ENCODE measurements at regions not wholly inside any gene's neighbourhood (a gene's known extent, or its start where the extent isn't known, plus 50 kb on each side); places are given as distances from the start of the nearest gene placed in this dataset.

DNA sequence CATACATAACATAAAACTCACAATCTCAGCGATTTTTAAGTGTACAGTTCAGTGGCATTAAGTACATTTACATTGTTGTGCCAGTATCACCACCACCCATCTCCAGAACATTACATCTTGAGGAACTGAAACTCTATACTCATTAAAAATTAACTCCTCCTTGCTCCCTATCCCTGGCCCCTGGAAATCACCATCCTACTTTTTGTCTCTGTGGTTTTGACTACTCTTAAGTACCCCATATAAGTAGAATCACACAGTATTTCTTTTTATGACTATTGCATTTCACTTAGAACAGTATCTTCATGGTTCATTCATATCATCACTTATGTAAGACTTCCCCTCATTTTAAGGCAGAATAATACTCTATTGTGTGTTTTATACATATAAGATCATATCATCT, 1108.1 kb downstream of the GRIK2 start:
- TF ChIP-seq GATA2 (IDR thresholded peaks at IDR 0.05; ENCODE audit: low read depth, low read length): no peak
- TF ChIP-seq GATA3 (IDR thresholded peaks at IDR 0.05; ENCODE audit: low read depth, low read length): no peak

DNA sequence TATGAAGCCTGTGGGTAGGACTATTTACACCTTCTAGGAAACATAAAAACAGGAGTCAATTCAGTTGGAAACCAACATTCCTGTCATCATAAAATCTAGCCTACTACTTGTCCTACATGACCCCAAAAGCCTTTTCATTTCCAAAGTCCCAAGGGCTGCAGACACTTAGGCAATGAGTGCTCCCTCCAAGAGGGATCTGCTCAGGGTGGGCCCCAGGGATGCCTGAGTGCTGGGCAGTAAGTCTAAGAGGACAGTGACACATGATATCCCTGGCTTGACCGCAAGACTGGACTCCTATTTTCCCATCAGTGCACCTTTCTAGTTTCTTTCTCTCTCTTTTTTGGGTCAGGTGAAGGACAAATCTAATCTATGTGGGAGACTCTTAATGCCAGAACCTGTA, 1101.3 kb downstream of the GRIK2 start:
- no peak for TF ChIP-seq GATA2 (IDR thresholded peaks at IDR 0.05; ENCODE audit: low read depth, low read length)
- TF ChIP-seq GATA3 (IDR thresholded peaks at IDR 0.05; ENCODE audit: low read depth, low read length): no peak

DNA sequence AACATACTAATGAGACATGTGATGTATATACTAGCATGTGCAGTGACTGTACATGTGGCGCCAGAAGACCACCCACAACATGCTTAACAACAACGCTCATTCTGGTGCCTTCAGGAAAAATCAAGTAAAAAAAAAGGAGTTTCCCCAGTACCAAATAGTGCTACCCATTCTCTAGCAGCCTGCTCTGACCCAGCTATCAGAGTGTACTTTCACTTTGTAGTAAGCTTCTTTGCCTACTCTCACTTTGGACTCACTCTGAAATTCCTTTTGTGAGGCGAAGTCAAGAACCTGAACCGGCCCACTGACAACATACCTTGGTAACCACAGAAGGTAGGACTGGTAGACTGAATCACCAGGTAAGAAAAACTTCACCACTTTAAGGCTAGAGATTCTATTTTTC, 1100.0 kb downstream of the GRIK2 start:
- no peak for TF ChIP-seq GATA2 (IDR thresholded peaks at IDR 0.05; ENCODE audit: low read depth, low read length)
- no peak for TF ChIP-seq GATA3 (IDR thresholded peaks at IDR 0.05; ENCODE audit: low read depth, low read length)

DNA sequence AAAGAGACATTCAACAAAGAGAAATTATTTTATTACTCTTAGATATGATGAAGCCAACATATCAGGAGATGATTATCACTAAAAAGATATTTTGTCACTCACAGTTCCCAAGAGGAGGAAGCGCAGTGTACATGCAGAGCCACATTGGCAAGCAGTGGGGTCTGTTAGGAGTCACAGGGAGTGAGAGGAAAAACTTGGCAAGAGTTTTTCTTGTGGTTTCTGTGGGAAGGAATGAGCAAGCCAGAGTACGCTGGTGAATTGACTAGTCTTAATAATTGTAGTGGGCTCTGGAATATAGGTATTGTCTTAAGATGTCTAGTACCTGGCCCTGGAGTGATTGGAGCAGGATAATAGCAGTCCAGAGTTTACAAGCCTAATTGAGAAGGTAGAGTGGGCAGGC, 1095.2 kb downstream of the GRIK2 start:
- TF ChIP-seq GATA3 (IDR thresholded peaks at IDR 0.05; ENCODE audit: low read depth, low read length) (no peak), GATA2 (IDR thresholded peaks at IDR 0.05; ENCODE audit: low read depth, low read length) (no peak)

- no peak for TF ChIP-seq GATA3 (IDR thresholded peaks at IDR 0.05; ENCODE audit: low read depth, low read length)
- TF ChIP-seq GATA2 (IDR thresholded peaks at IDR 0.05; ENCODE audit: low read depth, low read length): no peak
Observed at GRCh38 chr6:102485480-102485879, 1092.0 kb downstream of the GRIK2 start.

- TF ChIP-seq GATA2 (IDR thresholded peaks at IDR 0.05; ENCODE audit: low read depth, low read length): no peak
- TF ChIP-seq GATA3 (IDR thresholded peaks at IDR 0.05; ENCODE audit: low read depth, low read length): no peak
Observed at GRCh38 chr6:102474041-102474807, 1080.7 kb downstream of the GRIK2 start.

DNA sequence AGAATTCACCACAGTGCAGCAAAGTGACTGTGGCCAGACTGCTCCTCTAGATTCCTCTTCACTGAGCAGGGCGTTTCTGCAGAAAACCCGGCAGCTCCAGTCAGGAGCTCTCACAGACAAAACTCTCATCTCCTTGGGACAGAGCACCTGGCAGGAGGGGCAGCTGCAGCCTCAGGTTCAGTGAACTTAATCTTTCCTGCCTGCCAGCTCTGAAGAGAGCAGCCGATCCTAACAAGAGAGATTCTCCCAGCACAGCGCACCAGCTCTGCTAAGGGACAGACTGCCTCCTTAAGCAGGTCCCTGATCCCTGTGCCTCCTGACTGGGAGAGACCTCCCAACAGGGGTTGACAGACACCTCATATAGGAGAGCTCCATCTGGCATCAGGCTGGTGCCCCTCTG, 1065.5 kb downstream of the GRIK2 start:
- TF ChIP-seq GATA2 (IDR thresholded peaks at IDR 0.05; ENCODE audit: low read depth, low read length): no peak
- no peak for TF ChIP-seq GATA3 (IDR thresholded peaks at IDR 0.05; ENCODE audit: low read depth, low read length)

DNA sequence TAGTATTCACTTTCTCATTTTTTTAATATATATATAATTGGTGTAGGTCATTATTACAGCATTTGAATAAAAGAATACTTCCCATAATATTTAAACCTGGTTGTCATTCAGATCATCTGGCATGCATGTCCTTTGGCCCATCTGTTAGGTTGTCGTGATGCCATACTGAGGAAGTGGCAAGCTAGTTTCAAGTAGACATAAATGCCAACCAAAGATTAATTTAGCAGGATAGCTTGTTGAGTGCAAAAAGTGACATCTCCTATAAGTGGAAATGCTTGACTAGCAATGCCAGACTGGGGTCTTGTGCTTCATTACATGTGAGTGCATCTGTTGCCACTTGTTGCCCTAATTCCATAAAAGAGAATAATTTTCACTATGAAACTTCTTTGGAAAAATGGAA, 1044.7 kb downstream of the GRIK2 start:
- TF ChIP-seq GATA2 (IDR thresholded peaks at IDR 0.05; ENCODE audit: low read depth, low read length) (no peak), GATA3 (IDR thresholded peaks at IDR 0.05; ENCODE audit: low read depth, low read length) (no peak)

DNA sequence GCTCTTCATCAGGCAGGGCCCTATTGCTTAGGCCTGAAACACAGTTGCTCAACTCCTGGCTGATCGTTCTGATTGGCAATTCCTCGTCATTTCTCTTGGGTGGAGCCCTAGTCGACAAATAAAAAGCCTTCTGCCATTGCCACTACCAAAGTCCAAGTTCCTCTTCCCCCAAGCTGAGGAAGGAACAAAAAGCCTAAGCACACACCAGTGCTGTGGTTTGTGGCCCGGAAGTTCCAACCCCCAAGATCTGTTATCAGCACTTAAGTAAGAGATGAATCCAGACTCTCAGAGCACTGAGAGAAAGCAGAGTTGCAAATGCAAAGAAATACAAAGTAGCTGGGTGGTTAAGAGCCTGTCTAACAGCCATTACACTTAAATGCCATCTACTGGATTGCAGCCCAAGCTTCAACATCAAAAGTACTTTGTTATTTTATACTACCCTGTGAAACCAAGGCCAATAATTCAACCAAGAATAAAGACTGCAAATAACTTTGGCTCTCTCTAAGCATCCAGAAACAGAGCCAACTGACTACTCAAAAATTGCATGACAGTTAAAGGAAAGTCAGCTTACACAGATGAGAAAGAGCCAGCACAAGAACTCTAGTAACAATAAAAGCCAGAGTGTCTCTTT, 1024.0 kb downstream of the GRIK2 start:
- no peak for TF ChIP-seq GATA2 (IDR thresholded peaks at IDR 0.05; ENCODE audit: low read depth, low read length)
- no peak for TF ChIP-seq GATA3 (IDR thresholded peaks at IDR 0.05; ENCODE audit: low read depth, low read length)

GRCh38 chr6:102415891-102416290, 1022.4 kb downstream of the GRIK2 start:
- TF ChIP-seq GATA2 (IDR thresholded peaks at IDR 0.05; ENCODE audit: low read depth, low read length) (no peak), GATA3 (IDR thresholded peaks at IDR 0.05; ENCODE audit: low read depth, low read length) (no peak)

DNA sequence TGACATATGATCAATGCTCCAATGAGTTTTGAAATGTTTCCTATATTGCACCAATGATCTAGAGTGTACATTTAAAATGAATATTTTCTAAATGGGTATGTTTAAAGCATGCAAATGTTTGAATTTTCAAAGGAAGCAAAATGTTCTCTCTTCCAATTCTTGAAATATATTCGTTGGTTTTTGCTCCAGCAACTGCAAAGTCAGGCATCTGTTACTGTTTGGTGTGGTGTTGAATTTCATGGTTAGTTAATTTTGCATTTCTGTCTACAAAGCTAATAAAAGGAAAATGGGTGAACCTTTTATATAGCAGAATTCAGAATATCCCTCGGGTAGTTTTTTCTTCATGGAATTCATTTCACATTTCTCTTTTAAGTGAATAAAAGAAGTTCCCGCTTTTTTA, 1018.3 kb downstream of the GRIK2 start:
- no peak for TF ChIP-seq GATA2 (IDR thresholded peaks at IDR 0.05; ENCODE audit: low read depth, low read length)
- TF ChIP-seq GATA3 (IDR thresholded peaks at IDR 0.05; ENCODE audit: low read depth, low read length): no peak

- TF ChIP-seq GATA3 (IDR thresholded peaks at IDR 0.05; ENCODE audit: low read depth, low read length): no peak
- TF ChIP-seq GATA2 (IDR thresholded peaks at IDR 0.05; ENCODE audit: low read depth, low read length): no peak
Observed at GRCh38 chr6:102407886-102408741, 1014.6 kb downstream of the GRIK2 start.

DNA sequence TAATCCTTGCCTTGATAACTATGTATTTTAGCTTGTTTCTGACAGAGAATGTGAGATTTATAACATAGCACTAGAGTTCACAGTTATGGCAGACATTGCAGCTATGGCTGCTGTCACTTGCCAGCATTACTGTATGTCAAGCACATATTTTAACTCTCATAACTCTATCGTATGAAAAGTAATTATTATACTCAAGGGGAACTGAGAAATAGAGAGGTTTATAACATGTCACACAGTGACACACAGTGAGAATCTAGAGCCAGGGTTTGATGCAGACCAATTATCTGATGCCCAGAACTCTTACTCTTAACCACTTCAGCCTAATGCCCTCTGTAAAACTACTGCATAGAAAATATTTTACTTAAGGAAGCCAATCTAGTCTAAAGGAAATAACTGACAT, 1012.4 kb downstream of the GRIK2 start:
- TF ChIP-seq GATA2 (IDR thresholded peaks at IDR 0.05; ENCODE audit: low read depth, low read length): no peak
- no peak for TF ChIP-seq GATA3 (IDR thresholded peaks at IDR 0.05; ENCODE audit: low read depth, low read length)

GRCh38 chr6:102402635-102403329, 1009.3 kb downstream of the GRIK2 start:
- TF ChIP-seq GATA3 (IDR thresholded peaks at IDR 0.05; ENCODE audit: low read depth, low read length) (no peak), GATA2 (IDR thresholded peaks at IDR 0.05; ENCODE audit: low read depth, low read length) (no peak)

Measured in SH-SY5Y (cell line).